MM.1S (cell line): ENCODE measurements at regions not wholly inside any gene's neighbourhood (a gene's known extent, or its start where the extent isn't known, plus 50 kb on each side); places are given as distances from the start of the nearest gene placed in this dataset.

ENCODE experiments used
- DNase-seq: peaks from one replicate; pipeline ENCODE4 v3.0.0-alpha.2; 2015
- H2AFZ ChIP-seq: fragments of 300-600 bp; sonication (generic); 2 replicates; pipeline ENCODE4 v1.6.0; 2016; ENCODE audit warnings: antibody characterized with exemption, low read length
- H3F3A ChIP-seq: fragments of 300-600 bp; sonication (generic); 2 replicates; pipeline ENCODE4 v1.6.1; 2016; ENCODE audit warnings: mild to moderate bottlenecking, antibody characterized with exemption, low read length, moderate library complexity, mixed read lengths; ENCODE audit not compliant: insufficient read depth
- H3K27ac ChIP-seq: fragments of 300-600 bp; sonication (generic); 2 replicates; pipeline ENCODE4 v1.5.1; 2016; ENCODE audit warnings: mild to moderate bottlenecking, low read length
- H3K27me3 ChIP-seq: fragments of 300-600 bp; sonication (generic); replicated peaks from 2 replicates; pipeline ENCODE4 v1.6.0; 2016; ENCODE audit warnings: low read length; ENCODE audit not compliant: insufficient read depth
- H3K36me3 ChIP-seq: fragments of 300-600 bp; sonication (generic); replicated peaks from 2 replicates; pipeline ENCODE4 v1.6.1; 2016; ENCODE audit warnings: mild to moderate bottlenecking, low read length, mixed read lengths; ENCODE audit not compliant: insufficient read depth
- H3K4me1 ChIP-seq: fragments of 300-600 bp; sonication (generic); 2 replicates; pipeline ENCODE4 v1.6.1; 2016; ENCODE audit warnings: low read length, mixed read lengths
- H3K4me2 ChIP-seq: fragments of 300-600 bp; sonication (generic); 2 replicates; pipeline ENCODE4 v1.6.0; 2016; ENCODE audit warnings: low read depth, low read length
- H3K4me3 ChIP-seq: fragments of 300-600 bp; sonication (generic); 2 replicates; pipeline ENCODE4 v1.5.1; 2016; ENCODE audit warnings: low read length, mixed read lengths
- H3K79me2 ChIP-seq: fragments of 300-600 bp; sonication (generic); 2 replicates; pipeline ENCODE4 v1.6.1; 2016; ENCODE audit warnings: mixed run types, low read length, mixed read lengths
- H3K9ac ChIP-seq: fragments of 300-600 bp; sonication (generic); 2 replicates; pipeline ENCODE4 v1.6.1; 2016; ENCODE audit warnings: low read length, mixed read lengths
- H3K9me2 ChIP-seq: fragments of 300-600 bp; sonication (generic); replicated peaks from 2 replicates; pipeline ENCODE4 v1.6.1; 2016; ENCODE audit warnings: mild to moderate bottlenecking, low read length, mixed read lengths; ENCODE audit not compliant: insufficient read depth
- H3K9me3 ChIP-seq: fragments of 300-600 bp; sonication (generic); replicated peaks from 2 replicates; pipeline ENCODE4 v1.6.1; 2016; ENCODE audit warnings: mild to moderate bottlenecking, low read length, mixed read lengths; ENCODE audit not compliant: insufficient read depth
- H4K20me1 ChIP-seq: fragments of 300-600 bp; sonication (generic); 2 replicates; pipeline ENCODE4 v1.6.1; 2016; ENCODE audit warnings: mild to moderate bottlenecking, low read length, moderate library complexity, mixed read lengths; ENCODE audit not compliant: insufficient read depth
- EZH2 ChIP-seq: fragments of 300-600 bp; sonication (generic); optimal IDR thresholded peaks from 2 replicates; pipeline ENCODE3; 2017; ENCODE audit warnings: low read depth, mild to moderate bottlenecking, antibody characterized with exemption, low read length, mixed read lengths
- EZH2phosphoT487 ChIP-seq: fragments of 300-600 bp; sonication (generic); IDR thresholded peaks from 2 replicates; pipeline ENCODE4 v1.6.1; 2018; ENCODE audit warnings: antibody characterized with exemption, low read length
- TF ChIP-seq, protein P1 (sequence below): fragments of 300-600 bp; sonication (generic); IDR thresholded peaks from 2 replicates; pipeline ENCODE4 v1.5.1; 2016; ENCODE audit warnings: antibody characterized with exemption, low read length, mixed read lengths

DNA sequence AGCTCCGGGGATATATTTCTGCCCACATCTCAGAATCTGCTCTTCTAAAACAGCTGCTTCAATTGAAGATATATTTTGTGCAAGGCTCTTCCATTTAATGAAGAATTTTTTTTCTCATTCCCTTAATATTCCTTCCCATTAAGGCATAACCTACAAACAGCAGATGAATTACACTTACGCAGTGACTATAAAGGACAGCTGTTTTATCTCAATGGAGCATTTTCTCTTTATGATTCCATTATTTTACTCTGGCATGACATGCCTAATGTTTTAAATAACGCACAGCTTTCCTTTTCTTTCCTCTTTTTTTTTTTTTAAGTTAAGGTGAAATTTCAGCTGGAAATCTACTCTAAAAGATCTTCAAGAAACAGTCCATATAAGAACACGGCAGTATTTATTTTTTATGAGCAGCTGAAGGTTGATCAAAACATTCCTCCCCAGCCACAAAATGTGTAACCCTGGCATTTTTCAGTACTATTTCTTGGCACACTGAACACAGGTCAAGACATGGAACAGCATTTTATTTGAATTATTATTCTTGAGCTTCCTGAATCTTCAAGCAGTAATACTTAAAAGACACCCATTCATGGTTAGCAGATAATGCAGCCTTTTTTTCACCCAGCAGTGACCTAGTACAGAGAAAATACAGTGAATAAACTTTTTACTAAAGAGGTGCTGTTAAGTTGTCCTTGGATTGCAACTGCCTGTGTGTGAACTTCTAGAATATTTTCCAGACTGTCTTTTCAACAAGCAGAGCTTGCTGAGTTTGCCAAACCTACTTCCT lies 118.1 kb upstream of the FOXN3 start:
- H4K20me1 ChIP-seq = no peaks in the 10 kb centered on the region
- no peaks in the 10 kb centered on the region for H3K9me3 ChIP-seq
- H3K36me3 ChIP-seq = no peaks in the 10 kb centered on the region
- no peak for DNase-seq
- no peak overlapping the region for H3K4me3 ChIP-seq
- no peak overlapping the region for H2AFZ ChIP-seq
- H3K9me2 ChIP-seq = no peaks in the 10 kb centered on the region
- H3K4me2 ChIP-seq = no peak overlapping the region
- no peaks in the 10 kb centered on the region for H3F3A ChIP-seq
- H3K27me3 ChIP-seq = no peaks in the 10 kb centered on the region
- H3K79me2 ChIP-seq = no peaks in the 10 kb centered on the region
- TF ChIP-seq EZH2 (no peak), EZH2phosphoT487 (no peak)
- TF ChIP-seq, protein P1, sequence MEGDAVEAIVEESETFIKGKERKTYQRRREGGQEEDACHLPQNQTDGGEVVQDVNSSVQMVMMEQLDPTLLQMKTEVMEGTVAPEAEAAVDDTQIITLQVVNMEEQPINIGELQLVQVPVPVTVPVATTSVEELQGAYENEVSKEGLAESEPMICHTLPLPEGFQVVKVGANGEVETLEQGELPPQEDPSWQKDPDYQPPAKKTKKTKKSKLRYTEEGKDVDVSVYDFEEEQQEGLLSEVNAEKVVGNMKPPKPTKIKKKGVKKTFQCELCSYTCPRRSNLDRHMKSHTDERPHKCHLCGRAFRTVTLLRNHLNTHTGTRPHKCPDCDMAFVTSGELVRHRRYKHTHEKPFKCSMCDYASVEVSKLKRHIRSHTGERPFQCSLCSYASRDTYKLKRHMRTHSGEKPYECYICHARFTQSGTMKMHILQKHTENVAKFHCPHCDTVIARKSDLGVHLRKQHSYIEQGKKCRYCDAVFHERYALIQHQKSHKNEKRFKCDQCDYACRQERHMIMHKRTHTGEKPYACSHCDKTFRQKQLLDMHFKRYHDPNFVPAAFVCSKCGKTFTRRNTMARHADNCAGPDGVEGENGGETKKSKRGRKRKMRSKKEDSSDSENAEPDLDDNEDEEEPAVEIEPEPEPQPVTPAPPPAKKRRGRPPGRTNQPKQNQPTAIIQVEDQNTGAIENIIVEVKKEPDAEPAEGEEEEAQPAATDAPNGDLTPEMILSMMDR = no peak
- no peaks in the 10 kb centered on the region for H3K4me1 ChIP-seq
- H3K27ac ChIP-seq = no peak overlapping the region
- H3K9ac ChIP-seq = no peak overlapping the region

DNA sequence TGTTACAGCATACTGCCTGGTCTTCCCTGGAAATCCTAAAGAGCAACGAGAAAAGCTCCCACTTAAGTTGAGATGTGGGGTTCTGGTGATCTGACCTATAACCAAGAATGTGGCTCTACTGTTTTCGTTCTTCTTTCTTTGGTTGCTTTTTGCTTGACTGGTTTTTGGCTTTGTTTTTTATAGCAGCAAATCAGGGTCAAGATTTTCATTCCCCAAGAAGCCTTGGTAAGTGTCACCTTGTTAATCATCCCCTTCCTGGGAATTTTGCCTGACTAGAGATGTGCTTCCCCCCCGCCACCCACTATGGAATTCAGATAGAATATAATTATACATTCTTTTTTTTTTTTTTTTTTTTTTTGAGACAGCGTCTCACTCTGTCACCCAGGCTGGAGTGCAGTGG lies 116.7 kb upstream of the FOXN3 start:
- Histone ChIP-seq H3K9ac (no peak overlapping the region), H3K27me3 (no peaks in the 10 kb centered on the region), H3K4me3 (no peak overlapping the region), H3K27ac (no peak overlapping the region), H3F3A (no peaks in the 10 kb centered on the region), H3K36me3 (no peaks in the 10 kb centered on the region), H2AFZ (no peak overlapping the region), H3K4me2 (no peak overlapping the region), H3K79me2 (no peaks in the 10 kb centered on the region), H3K4me1 (no peaks in the 10 kb centered on the region), H3K9me2 (no peaks in the 10 kb centered on the region), H3K9me3 (no peaks in the 10 kb centered on the region), H4K20me1 (no peaks in the 10 kb centered on the region)
- DNase-seq = no peak
- TF ChIP-seq EZH2 = no peak

DNA sequence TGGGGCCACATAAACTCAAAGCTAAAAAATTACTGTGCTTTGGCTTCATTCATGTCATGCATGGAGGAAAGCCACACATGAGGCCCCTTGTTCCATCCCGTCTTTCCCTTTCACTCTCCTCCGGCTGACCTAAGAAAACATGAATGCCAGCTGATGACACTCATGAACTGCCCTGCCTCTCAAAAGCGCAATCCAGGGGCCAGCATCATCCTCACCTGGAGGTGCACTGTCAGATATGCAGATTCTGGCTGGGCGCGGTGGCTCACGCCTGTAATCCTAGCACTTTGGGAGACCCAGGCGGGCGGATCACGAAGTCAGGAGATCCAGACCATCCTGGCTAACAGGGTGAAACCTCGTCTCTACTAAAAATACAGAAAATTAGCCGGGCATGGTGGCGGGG lies 116.1 kb upstream of the FOXN3 start:
- Histone ChIP-seq H3F3A (no peaks in the 10 kb centered on the region), H2AFZ (no peak overlapping the region)
- TF ChIP-seq EZH2phosphoT487 (no peak), EZH2 (no peak)
- TF ChIP-seq, protein P1 = no peak

DNA sequence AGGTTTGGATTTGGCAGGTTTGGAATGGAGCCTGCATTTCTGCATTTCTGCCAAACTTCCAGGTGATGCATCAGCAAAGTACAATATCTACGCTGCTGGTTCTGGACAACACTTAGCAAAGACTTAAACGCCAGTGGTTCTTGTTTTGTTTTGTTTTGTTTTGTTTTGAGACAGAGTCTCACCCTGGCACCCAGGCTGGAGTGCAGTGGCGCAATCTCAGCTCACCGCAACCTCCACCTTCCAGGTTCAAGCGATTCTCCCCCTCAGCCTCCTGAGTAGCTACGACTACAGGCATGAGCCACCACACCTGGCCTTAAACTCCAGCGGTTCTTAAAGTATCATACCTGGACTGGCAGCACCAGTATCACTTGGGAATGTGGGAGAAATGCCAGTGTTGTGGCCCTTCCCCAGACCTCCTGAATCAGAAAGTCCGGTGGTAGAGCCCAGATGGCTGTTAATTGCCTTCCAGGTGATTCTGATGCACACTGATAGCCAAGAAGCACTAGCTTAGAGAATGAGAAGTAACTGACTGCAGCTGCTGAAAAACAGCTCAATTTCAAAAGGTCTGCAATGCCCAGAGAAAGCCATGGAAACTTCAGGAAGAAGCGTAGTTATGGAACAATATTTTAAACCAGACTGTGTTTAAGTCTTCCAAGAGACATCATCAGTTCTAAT lies 114.8 kb upstream of the FOXN3 start:
- DNase-seq = no peak
- Histone ChIP-seq H4K20me1 (no peaks in the 10 kb centered on the region), H3K27ac (no peak overlapping the region), H3K9me2 (no peaks in the 10 kb centered on the region), H3K9me3 (no peaks in the 10 kb centered on the region), H3F3A (no peaks in the 10 kb centered on the region), H3K9ac (no peak overlapping the region), H3K4me2 (no peak overlapping the region), H3K79me2 (no peaks in the 10 kb centered on the region), H3K4me1 (no peaks in the 10 kb centered on the region), H2AFZ (no peak overlapping the region), H3K27me3 (no peaks in the 10 kb centered on the region), H3K4me3 (no peak overlapping the region), H3K36me3 (no peaks in the 10 kb centered on the region)
- TF ChIP-seq, protein P1 = no peak
- TF ChIP-seq EZH2phosphoT487 = no peak

More for the DNA sequence above, 116.1 kb upstream of the FOXN3 start:
- Histone ChIP-seq H3K4me2 (no peak overlapping the region), H3K4me1 (no peaks in the 10 kb centered on the region), H3K36me3 (no peaks in the 10 kb centered on the region), H4K20me1 (no peaks in the 10 kb centered on the region), H3K27ac (no peak overlapping the region), H3K79me2 (no peaks in the 10 kb centered on the region), H3K27me3 (no peaks in the 10 kb centered on the region), H3K4me3 (no peak overlapping the region), H3K9ac (no peak overlapping the region), H3K9me3 (no peaks in the 10 kb centered on the region), H3K9me2 (no peaks in the 10 kb centered on the region)
- no peak for DNase-seq
